ENCODE measurements at regions not wholly inside any gene's neighbourhood (a gene's known extent, or its start where the extent isn't known, plus 50 kb on each side); places are given as distances from the start of the nearest gene placed in this dataset.

DNA sequence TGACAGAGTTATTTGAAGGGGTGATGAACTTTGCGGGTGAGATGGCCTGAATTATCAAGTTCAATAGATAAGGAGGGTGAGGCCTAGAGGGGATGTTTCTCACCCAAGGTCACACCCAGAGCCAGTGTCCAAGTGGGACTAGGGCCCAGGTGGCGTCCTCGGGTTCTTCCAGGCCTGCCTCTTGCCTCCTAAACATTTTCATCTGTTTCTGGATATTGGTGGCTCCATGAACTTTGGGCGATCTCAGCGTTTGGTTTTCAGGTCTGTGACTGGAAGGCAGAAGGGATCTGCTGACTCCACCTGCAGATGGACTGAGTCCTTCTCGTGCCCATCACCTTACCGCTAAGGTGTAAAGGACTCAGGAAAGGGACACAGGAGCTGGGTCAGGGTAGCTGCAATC is 137.3 kb downstream of the DDX1 start:
- TF ChIP-seq, protein P1, sequence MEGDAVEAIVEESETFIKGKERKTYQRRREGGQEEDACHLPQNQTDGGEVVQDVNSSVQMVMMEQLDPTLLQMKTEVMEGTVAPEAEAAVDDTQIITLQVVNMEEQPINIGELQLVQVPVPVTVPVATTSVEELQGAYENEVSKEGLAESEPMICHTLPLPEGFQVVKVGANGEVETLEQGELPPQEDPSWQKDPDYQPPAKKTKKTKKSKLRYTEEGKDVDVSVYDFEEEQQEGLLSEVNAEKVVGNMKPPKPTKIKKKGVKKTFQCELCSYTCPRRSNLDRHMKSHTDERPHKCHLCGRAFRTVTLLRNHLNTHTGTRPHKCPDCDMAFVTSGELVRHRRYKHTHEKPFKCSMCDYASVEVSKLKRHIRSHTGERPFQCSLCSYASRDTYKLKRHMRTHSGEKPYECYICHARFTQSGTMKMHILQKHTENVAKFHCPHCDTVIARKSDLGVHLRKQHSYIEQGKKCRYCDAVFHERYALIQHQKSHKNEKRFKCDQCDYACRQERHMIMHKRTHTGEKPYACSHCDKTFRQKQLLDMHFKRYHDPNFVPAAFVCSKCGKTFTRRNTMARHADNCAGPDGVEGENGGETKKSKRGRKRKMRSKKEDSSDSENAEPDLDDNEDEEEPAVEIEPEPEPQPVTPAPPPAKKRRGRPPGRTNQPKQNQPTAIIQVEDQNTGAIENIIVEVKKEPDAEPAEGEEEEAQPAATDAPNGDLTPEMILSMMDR (IDR thresholded peaks at IDR 0.05; ENCODE audit: low read depth, low read length, missing control alignments) = no peak
- DNase-seq (ENCODE audit: extremely low read depth, low read depth) = no peak
- no peak overlapping the region for H3K4me3 ChIP-seq (replicated peaks; ENCODE audit: low read depth, low read length)

DNA sequence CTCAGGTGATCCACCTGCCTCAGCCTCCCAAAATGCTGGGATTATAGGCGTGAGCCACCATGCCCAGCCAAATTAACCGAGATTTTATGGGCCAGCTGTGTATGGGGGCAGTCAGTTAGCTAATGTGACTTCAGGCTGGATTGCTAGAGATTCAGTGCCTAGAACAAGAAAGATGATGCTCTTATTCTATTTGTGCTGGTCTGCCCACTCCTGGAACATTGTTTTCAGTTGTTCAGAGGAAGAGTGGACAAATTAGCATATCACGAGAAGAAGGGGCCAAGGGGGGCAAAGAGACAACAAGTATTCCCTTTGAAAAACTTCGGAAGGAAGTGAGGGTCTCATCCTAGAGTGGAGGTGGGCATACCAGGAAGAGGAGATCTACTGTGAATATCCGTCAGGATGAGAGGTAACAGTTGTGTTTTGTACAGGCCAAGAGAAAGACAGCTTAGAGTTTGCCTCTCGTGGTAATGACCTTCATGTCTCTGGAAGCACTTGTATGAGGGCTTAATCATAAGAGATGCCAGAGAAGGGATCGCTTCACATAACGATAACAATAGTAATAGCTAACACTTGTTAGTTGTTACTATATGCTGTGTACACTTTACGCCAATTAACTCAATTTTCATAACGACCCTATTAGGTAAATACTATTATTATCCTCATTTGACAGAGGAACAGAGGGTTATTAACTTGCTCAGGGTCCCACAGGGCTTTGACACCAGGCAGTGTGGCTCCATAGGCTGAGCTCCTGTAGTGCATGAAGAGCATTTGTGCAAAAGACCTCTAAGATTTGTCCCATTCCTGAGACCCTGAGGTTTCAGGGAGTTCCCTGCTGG is 138.3 kb downstream of the DDX1 start:
- DNase-seq (ENCODE audit: extremely low read depth, low read depth) = no peak
- TF ChIP-seq, protein P1 (IDR thresholded peaks at IDR 0.05; ENCODE audit: low read depth, low read length, missing control alignments) = no peak
- H3K4me3 ChIP-seq (replicated peaks; ENCODE audit: low read depth, low read length) = no peak overlapping the region

DNA sequence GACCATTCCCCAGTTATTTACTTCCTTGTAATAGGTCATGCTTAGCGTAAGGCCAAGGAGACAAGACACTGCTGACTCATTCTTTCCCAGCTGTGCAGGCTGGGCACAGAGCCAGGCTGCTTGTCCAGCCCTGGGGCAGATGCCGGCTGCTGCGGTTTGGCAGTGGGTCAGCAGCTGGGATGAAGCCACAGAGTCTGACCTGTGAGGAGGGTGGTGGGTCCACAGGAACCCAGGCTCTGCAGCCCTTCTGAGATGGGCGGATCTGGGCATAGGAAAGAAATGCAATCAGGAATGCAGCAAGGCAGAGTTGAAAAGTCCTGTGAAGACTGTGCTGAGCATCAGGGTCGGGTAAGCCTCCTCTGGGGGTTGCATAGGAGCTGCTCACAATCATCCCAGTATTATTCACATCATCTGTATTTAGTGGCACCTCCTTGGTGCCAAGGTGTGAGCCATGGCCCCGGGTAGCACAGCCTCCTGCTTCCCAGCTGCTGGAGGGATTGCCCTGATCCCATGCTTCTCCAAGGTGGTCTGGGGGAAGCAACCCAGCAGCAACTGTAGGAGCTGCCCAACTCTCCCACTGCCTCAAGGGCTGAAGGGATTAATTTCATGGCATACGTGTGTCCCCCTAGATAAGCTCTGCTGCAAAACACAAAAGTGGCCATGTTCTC is 139.0 kb downstream of the DDX1 start:
- TF ChIP-seq, protein P1 (IDR thresholded peaks at IDR 0.05; ENCODE audit: low read depth, low read length, missing control alignments) = no peak
- DNase-seq (ENCODE audit: extremely low read depth, low read depth) = peak; percentile 74
- no peak overlapping the region for H3K4me3 ChIP-seq (replicated peaks; ENCODE audit: low read depth, low read length)

DNA sequence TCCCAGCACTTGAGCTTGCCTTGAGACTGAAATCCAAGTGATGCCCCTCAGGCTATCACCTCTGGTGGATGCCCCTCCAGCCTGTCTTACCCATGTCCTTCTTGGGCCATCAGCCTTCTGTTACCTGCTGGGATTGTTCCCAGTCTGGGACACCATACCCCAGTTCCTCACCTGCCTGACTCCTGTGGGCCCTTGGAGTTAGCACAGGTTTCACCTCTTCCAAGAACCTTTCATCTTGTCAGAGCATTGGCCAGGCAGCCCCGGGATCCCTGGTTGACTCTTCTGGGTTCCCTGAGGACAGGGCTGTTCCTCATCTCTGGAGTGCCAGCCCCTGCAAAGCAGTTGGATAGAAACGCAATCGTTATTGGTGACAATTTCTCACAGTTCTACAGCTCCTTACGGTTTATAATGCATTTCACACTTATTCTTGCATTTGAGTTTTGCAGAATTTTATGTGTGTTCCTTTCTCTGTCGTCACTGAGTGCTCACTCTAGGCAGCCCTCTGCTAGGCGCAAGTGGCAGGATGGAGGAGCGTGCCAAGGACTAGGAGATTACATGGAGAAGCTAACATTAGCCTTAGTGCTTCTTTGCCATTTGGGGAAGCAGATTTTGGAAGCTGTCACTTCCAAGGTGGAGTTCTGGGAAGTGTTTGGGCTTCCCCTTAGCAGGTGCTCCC is 139.7 kb downstream of the DDX1 start:
- no peak for DNase-seq (ENCODE audit: extremely low read depth, low read depth)
- no peak overlapping the region for H3K4me3 ChIP-seq (replicated peaks; ENCODE audit: low read depth, low read length)
- TF ChIP-seq, protein P1 (IDR thresholded peaks at IDR 0.05; ENCODE audit: low read depth, low read length, missing control alignments) = no peak

DNA sequence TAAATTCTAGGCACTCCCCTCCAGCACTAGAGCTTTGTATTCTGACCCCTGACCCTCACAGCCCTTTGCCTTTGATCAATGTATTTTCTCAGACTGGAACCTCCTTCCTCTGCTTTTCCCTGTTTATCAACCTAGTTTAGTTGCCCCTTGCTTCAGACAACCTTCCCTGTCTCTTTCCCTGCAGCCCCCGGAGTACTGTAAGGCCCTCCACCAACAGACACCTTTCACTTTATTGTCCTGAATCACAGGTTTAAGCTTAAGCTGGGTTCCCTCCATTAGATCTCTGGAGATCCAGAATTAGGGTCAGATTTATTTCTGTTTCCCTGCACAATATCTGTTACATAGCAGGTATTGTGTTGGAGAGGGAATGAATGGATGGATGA is 140.2 kb downstream of the DDX1 start:
- TF ChIP-seq, protein P1 (IDR thresholded peaks at IDR 0.05; ENCODE audit: low read depth, low read length, missing control alignments) = no peak
- DNase-seq (ENCODE audit: extremely low read depth, low read depth) = no peak
- H3K4me3 ChIP-seq (replicated peaks; ENCODE audit: low read depth, low read length) = no peak overlapping the region

DNA sequence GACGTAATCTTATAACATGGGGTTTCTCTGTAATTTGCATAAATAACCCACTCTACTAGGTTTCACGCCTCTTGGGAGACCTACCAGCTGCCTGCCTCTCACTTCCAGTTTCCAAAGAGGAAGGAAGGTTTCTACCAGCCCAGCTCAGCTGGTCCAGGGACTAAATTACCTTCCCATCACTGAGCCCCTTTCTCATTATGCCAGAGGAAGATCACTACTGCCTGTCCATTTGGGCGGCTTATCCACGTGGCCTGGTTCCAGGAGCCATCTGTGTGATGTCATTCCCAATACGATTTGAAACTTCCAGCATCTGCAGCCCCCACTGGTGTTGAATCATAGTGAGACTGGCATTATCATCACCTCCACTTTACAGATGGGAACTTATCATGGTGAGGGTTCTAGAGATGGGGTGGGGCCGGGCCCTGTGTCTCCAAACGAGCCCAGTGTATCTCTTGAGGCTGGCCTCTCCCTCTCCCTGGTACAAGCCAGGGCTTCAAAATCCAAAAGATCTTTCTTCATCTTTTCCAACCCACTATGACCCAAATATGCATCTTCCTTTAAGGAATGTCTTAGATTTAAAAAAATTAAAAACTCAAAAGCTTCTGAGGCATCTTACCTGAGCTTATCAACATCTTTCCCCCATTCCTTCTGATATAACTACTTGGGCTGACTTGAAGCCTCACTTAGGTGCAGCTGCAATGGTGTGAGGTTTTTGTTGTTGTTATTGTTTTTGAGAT is 140.8 kb downstream of the DDX1 start:
- H3K4me3 ChIP-seq (replicated peaks; ENCODE audit: low read depth, low read length) = no peak overlapping the region
- no peak for DNase-seq (ENCODE audit: extremely low read depth, low read depth)
- TF ChIP-seq, protein P1 (IDR thresholded peaks at IDR 0.05; ENCODE audit: low read depth, low read length, missing control alignments) = no peak

Data from HFF-Myc (cell line).